ENCODE measurements at regions not wholly inside any gene's neighbourhood (a gene's known extent, or its start where the extent isn't known, plus 50 kb on each side); places are given as distances from the start of the nearest gene placed in this dataset.

DNA sequence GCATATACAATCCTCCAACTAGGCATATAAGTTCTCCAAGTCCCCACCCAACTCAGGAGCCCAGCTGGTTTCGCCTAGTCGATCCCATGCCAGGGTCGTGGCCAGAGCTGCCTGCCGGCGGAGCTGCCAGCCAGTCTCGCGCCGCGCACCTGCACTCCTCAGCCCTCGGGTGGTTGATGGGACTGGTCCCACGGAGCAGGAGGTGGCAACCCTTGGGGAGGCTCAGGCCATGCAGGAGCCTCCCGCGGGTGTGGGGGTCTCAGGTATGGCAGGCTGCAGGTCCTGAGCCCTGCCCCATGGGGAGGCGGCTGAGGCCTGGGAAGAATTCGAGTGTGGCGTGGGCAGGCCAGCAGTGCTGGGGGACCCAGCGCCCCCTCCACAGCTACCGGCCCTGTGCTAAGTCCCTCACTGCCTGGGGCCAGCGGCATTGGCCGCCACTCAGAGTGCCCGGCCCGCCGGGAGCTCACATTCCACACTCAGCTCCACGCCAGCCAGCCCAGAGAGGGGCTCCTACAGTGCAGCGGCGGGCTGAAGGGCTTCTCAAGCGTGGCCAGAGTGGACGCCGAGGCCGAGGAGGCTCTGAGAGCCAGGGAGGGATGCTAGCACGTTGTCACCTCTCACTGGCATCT lies 1086.4 kb upstream of the PCDH10 start:
- ATAC-seq (ENCODE audit: low FRiP score): no peak
- TF ChIP-seq, protein P1, sequence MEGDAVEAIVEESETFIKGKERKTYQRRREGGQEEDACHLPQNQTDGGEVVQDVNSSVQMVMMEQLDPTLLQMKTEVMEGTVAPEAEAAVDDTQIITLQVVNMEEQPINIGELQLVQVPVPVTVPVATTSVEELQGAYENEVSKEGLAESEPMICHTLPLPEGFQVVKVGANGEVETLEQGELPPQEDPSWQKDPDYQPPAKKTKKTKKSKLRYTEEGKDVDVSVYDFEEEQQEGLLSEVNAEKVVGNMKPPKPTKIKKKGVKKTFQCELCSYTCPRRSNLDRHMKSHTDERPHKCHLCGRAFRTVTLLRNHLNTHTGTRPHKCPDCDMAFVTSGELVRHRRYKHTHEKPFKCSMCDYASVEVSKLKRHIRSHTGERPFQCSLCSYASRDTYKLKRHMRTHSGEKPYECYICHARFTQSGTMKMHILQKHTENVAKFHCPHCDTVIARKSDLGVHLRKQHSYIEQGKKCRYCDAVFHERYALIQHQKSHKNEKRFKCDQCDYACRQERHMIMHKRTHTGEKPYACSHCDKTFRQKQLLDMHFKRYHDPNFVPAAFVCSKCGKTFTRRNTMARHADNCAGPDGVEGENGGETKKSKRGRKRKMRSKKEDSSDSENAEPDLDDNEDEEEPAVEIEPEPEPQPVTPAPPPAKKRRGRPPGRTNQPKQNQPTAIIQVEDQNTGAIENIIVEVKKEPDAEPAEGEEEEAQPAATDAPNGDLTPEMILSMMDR (IDR thresholded peaks at IDR 0.05): no peak
- DNase-seq (ENCODE audit: low spot score): no peak

- DNase-seq (ENCODE audit: low spot score) (no peak), ATAC-seq (ENCODE audit: low FRiP score) (no peak)
- TF ChIP-seq, protein P1 (IDR thresholded peaks at IDR 0.05): no peak
Observed at GRCh38 chr4:132063829-132064228, 1085.3 kb upstream of the PCDH10 start.

DNA sequence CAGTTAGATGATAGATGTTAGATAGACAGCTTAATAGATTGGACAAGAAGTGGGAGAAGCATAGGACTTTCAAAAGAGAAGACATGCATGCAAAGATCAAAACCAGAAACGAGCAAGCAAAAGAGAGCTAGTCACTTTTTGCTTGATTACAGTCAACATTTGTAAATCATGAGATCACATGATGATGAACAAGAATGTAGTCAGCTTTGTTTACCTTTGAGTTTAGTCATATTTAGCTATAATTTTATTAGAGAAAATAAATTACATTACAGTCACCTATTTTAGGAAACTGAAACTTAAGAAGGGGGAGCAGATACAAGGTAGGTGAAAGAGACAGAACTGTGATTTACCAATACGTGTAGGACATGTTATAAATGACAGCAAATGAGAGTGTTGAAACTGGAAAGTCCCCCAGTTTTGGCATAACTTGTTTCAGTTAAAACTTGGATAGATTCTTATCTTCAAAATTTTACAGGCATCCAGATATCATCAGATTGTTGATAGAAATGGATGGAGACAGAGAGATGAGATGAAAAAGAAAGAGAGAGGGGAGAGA lies 1083.1 kb upstream of the PCDH10 start:
- DNase-seq (ENCODE audit: low spot score) (no peak), ATAC-seq (ENCODE audit: low FRiP score) (no peak)
- TF ChIP-seq, protein P1 (IDR thresholded peaks at IDR 0.05): no peak

GRCh38 chr4:132071815-132072214 lies 1077.3 kb upstream of the PCDH10 start:
- ATAC-seq (ENCODE audit: low FRiP score): no peak
- no peak for DNase-seq (ENCODE audit: low spot score)
- TF ChIP-seq, protein P1 (IDR thresholded peaks at IDR 0.05): no peak

DNA sequence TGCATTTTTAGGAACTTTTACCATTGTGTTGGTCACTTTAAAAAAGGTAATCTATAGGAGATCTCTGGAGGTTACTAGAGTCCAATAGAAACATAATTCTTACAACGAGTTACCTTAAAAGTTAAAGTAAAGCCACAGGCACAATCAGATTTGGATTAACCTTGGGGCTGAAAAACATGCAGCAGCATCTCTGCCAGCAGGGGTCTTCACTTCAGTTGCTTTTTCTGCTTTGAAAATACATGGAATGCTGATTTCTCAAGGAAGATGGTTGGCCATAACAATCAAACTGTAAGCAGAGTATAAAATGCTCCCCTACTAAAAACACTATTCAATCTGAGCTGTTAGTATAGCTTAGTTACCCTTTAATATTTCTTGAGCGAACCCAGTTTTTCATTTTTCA lies 1072.3 kb upstream of the PCDH10 start:
- DNase-seq (ENCODE audit: low spot score): no peak
- ATAC-seq (ENCODE audit: low FRiP score): no peak
- TF ChIP-seq, protein P1 (IDR thresholded peaks at IDR 0.05): no peak

GRCh38 chr4:132085105-132085504 lies 1064.0 kb upstream of the PCDH10 start:
- DNase-seq (ENCODE audit: low spot score): no peak
- no peak for ATAC-seq (ENCODE audit: low FRiP score)
- TF ChIP-seq, protein P1 (IDR thresholded peaks at IDR 0.05): no peak

DNA sequence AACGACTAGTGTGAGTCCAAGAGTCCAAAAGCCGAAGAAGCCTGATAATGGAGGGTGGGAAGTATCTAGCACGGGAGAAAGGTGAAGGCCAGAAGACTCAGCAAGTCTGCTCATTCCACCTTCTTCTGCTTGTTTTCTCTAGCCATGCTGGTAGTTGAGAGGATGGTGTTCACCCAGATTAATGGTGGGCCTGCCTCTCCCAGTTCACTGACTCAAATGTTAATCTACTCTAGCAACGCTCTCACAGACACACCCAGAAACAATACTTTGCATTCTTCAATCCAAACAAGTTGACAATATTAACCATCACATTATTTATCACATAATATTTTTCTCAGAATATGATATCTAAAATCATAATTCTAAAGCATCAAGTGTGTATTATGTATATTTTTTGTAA lies 1055.1 kb upstream of the PCDH10 start:
- no peak for DNase-seq (ENCODE audit: low spot score)
- no peak for ATAC-seq (ENCODE audit: low FRiP score)
- TF ChIP-seq, protein P1 (IDR thresholded peaks at IDR 0.05): no peak

Measured in omental fat pad (tissue), 3 donors.